ENCODE measurements at regions not wholly inside any gene's neighbourhood (a gene's known extent, or its start where the extent isn't known, plus 50 kb on each side); places are given as distances from the start of the nearest gene placed in this dataset.
A peak's percentile ranks its signal among the peaks of the same experiment; 100 is the strongest.

- no peak for ATAC-seq
Measured at GRCh38 chr2:16615687-16616615, 49.7 kb downstream of the CYRIA start.

DNA sequence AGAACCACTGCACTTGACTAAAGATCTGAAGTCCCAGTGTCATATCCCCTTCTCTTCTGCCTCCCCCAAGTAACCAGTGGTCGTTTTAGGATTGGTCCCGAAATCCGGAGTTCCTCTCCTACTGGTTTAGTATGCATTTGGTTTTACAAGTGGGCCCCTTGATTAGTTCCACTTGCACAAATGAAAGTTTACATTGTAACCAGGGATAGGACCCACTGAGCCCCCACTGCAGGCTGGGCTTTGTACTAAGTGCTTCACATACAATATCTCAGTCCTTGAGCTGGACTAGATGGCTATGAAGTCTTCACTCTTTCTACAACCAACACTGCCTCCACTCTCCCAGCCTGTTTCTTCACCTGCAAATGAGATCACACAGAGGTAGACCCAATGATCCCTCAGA lies 50.4 kb downstream of the CYRIA start:
- ATAC-seq = no peak

- no peak for ATAC-seq
Measured at GRCh38 chr2:16614314-16614860, 51.2 kb downstream of the CYRIA start.

GRCh38 chr2:16613539-16614011 lies 52.1 kb downstream of the CYRIA start:
- no peak for ATAC-seq

DNA sequence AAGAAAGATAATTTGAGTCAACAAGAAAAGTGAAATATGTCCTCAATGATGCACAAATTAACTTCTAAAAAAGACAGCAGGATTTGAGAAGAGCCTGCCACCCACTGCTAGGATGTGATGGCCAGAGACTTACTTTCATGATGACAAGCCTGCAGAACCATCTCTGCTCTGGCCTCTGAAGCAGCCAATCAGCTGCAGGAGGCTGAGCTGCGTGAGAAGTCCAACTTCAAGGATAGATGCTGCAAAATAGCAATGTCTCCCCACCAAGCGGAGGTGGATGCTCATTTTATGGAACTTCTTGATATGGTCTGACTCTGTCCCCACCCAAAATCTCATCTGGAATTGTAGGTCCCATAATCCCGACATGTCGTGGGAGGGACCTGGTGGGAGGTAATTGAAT lies 53.1 kb downstream of the CYRIA start:
- no peak for ATAC-seq

DNA sequence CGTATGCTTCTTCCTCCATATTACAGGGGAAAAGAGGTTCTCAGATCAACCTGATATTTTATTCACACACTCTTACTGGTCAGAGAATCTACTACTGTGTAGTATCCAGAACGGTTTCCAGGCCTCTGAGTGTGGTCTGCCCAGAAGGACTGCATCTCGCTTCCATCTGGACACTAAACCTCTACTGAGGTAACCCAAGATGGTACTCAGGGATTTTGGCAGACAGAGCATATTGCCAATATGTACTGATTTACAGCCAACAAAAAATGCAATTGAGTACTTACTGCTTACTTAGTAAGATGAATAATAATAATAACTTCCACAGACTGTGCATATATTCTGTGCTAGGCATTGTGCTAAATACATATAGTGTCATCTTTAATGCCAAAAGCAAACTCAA lies 55.8 kb downstream of the CYRIA start:
- ATAC-seq = no peak

- peak; percentile 90 for ATAC-seq
Measured at GRCh38 chr2:16608661-16609643, 56.7 kb downstream of the CYRIA start.

DNA sequence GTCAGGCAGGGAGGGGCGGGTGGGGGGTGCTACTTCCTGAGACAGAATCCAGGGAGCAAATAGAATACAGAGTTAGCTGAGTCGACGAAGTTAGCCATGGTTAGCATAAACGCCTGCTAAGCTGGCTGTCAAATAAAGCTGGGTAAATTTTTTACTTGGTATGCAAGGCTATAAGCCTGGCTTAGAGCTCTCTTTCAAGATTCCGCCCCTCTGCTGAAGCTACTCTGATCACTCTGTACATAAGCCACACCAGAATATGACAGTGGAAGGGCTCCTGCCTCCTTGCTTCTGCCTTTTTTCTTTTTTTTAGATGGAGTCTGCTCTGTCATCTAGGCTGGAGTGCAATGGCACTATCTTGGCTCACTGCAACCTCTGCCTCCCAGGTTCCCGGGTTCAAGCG lies 58.3 kb downstream of the CYRIA start:
- ATAC-seq = no peak

DNA sequence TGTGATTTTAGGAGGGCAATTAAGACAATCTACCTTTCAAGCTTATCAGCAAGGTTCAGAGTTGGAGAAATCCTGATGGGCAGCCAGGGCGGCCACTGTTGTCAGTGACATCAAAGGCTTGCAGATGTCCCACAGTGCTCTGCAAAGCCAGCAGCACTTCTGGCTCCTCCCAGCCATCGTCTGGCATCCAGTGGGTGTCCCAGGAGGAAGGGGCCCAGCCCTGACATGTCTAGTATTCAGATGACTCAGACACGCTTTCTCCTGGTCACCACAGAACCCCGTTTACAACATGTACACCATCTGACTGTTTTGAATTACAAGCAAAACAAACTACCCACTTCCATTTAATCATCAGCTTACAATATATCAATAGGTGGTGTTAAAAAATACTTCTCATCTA lies 61.4 kb downstream of the CYRIA start:
- ATAC-seq = no peak

DNA sequence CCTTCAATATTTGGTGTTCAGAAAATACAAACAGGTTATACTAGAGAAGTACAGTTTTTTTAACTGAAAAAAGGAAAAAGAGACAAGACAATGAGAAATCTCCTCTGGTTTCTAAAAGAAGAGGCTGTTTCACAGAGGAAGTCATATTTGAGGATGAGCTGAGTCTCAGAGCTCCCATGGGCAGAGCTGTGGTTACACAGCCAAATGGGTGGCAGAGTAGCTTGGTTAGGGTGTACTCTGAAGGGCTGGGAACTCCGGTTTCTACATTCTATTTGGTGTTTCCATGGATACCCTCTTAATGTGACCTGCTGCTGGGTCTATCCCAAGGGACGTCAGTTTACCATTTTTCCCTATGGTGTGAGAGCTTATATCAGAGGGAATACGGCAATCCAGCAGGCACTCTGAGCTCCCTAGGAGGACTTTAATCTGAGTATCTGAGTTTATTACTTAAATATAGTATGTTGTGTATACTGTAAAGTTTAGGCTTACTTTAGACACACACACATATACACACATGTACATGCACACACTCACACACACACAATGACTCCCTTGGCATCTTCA lies 74.2 kb downstream of the CYRIA start:
- ATAC-seq = no peak

DNA sequence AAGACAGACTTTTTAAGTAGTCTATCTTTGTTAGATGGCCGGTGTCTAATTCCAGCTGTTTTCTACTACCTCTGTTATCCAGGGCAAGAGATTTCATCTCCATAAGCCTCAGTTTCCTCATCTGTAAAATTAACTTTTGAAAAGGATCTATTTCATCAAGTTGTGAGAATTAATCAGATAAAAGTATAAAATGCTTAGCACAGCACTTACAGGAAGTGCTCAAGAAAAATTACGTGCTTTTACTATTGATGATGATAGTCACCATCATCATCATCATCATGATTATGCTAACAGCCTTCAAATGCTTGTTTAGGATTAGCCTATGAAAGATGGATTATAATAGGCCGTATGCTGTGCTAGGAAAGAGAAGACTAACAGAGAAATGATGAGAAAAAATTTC lies 76.2 kb downstream of the CYRIA start:
- ATAC-seq = no peak

DNA sequence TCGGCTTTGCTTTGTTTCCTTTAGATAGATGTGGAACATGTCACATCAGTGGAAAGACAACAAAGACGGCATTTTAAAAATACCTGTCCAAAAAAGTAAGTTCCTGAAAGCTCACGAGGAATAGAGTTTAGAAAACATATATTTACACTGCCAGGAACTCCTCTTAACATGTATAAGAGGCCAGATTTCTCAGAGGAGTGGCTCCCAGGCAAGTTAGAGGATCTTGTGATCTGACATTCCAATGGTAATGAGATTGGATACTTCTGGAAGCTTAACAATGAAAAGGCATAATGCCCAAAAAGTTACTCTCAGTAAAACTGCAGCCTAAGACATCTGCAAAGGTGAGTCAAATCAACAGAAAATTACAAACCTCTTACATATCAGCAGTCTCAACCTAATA lies 77.1 kb downstream of the CYRIA start:
- no peak for ATAC-seq

DNA sequence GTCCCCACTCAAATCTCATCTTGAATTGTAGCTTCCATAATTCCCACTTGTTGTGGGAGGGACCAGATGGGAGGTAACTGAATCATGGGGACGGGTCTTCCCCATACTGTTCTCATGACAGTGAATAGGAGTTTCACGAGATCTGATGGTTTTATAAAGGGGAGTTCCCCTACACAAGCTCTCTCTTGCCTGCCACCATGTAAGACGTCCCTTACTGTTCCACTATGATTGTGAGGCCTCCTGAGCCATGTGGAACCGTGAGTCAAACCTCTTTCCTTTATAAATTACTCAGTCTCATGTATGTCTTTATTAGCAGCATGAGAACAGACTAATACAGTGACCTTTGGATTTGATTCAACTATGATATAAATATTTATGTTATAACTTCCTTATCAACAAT lies 78.0 kb downstream of the CYRIA start:
- ATAC-seq = no peak

- ATAC-seq = no peak
Measured at GRCh38 chr2:16584824-16585540, 80.7 kb downstream of the CYRIA start.

- no peak for ATAC-seq
Measured at GRCh38 chr2:16584084-16584483, 81.5 kb downstream of the CYRIA start.

- ATAC-seq = no peak
Measured at GRCh38 chr2:16581241-16581640, 84.4 kb downstream of the CYRIA start.

DNA sequence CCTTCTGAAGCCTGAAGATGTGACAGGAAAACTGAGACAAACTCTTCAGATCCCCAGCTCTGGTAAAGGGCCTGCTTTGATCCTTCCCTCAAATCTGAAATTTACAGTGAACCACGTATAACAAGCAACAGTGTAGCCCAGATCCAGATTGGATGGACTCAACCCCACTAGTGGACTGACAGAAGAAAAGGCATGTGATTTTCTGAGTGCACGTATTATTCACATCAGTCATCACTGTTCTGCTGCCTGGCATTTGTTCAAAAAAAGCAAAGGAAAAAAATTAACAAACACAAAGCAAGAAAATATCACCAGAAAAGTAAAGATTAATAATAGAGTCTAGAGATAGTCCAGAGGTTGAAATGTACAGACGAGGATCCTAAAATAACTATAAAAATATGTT lies 87.6 kb downstream of the CYRIA start:
- ATAC-seq = no peak

GRCh38 chr2:16570516-16570915 lies 95.1 kb downstream of the CYRIA start:
- no peak for ATAC-seq

GRCh38 chr2:16568998-16569784 lies 96.4 kb downstream of the CYRIA start:
- no peak for ATAC-seq

DNA sequence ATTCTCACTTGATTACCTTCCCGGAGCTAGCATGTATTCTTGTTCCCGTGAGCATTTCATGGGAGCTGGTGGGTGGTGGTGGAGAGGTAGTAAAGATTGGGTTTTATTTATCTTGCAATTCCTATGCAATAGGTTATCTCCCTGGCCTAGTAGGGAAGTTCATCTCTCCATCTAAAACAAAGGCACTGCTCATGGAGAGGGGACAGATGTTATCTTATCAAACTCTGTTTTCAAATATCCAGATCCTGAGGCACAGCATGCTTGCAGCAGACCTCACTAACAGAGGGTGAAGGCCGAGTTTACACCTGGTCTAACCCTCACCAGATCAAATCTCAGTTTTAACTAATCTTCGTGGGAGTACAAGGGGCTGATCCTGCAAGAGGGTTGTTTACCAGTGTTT lies 98.9 kb downstream of the CYRIA start:
- no peak for ATAC-seq

DNA sequence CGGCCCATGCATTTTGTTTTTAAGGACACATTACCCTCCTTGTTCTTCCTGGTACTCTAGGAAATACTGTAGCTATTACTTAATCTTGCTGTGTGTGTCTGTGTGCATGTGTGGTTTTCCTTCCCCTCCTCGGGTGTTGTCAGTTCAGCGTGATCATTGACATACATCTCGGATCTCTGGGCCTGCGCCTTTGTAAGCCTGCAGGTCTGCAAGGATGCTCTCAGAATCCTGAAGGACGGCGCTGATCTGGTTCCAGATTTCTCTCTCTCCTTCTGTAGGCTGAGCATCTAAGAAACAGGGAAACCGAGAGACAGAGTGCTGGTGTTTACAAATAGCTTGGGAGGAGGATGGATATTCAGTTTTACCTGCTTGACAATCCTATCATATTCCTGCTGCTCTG lies 100.2 kb downstream of the CYRIA start:
- ATAC-seq = no peak
